Naive thymus-derived CD4-positive, alpha-beta T cell (primary cell): ENCODE measurements at regions not wholly inside any gene's neighbourhood (a gene's known extent, or its start where the extent isn't known, plus 50 kb on each side); places are given as distances from the start of the nearest gene placed in this dataset.

ENCODE experiments used
- ATAC-seq: fragments of 150-1000 bp; cut with Tn5 transposase; 2 replicates; pipeline ENCODE4 v1.10.0; 2021; ENCODE audit warnings: mild to moderate bottlenecking, moderate library complexity
- CTCF ChIA-PET: fragments of 350-600 bp; sonication (Branson Sonifier 250); formaldehyde crosslinking; loops from one replicate; lab custom pipeline; 2021; ENCODE audit warnings: antibody characterized with exemption; lab: Charles Lee
- POLR2A ChIA-PET: fragments of 350-600 bp; sonication (Branson Sonifier 250); formaldehyde crosslinking; loops from one replicate; lab custom pipeline; 2021; ENCODE audit warnings: antibody characterized with exemption, inconsistent platforms; lab: Charles Lee
- DNase-seq, 9 donors: peaks; one replicate each; pipeline versions ENCODE4 v3.0.0 to v3.0.0-alpha.2; 2020 to 2022; ENCODE audit warnings: mixed read lengths in 1 of 9
- H3K27ac ChIP-seq: one replicate; pipeline ENCODE4 v1.7.0; 2013; ENCODE audit warnings: mild to moderate bottlenecking, low read depth, low read length, moderate library complexity
- H3K27me3 ChIP-seq, 2 donors: one replicate each; pipeline ENCODE4 v1.7.0; 2013; ENCODE audit warnings: low read length in 2 of 2, mild to moderate bottlenecking in 2 of 2, moderate library complexity in 2 of 2; ENCODE audit not compliant: control insufficient read depth in 2 of 2, insufficient read depth in 2 of 2
- H3K36me3 ChIP-seq, 3 experiments: 1 replicate in 2 of 3; 2 replicates in 1 of 3; pipeline ENCODE4 v1.7.0; 2013; ENCODE audit warnings: low read length in 3 of 3, mild to moderate bottlenecking in 3 of 3, moderate library complexity in 1 of 3; ENCODE audit not compliant: insufficient read depth in 3 of 3, control insufficient read depth in 2 of 3
- H3K4me1 ChIP-seq, 2 donors: one replicate each; pipeline ENCODE4 v1.7.0; 2013; ENCODE audit warnings: low read length in 2 of 2, mild to moderate bottlenecking in 2 of 2, moderate library complexity in 1 of 2; ENCODE audit not compliant: control insufficient read depth in 2 of 2, insufficient read depth in 2 of 2
- H3K4me3 ChIP-seq: 2 replicates; pipeline ENCODE4 v1.7.0; 2013; ENCODE audit warnings: mild to moderate bottlenecking, low read length
- H3K9me3 ChIP-seq, 3 experiments: 1 replicate in 2 of 3; 2 replicates in 1 of 3; pipeline ENCODE4 v1.7.0; 2013; ENCODE audit warnings: low read length in 3 of 3; ENCODE audit not compliant: control insufficient read depth in 2 of 3
- H3K27ac Mint-ChIP-seq, 9 donors: one replicate each; pipeline ENCODE4 v1.8.0; 2020 to 2022; ENCODE audit warnings: mixed read lengths in 9 of 9, mild to moderate bottlenecking in 8 of 9, moderate library complexity in 5 of 9, inconsistent platforms in 2 of 9
- H3K27me3 Mint-ChIP-seq, 5 donors: one replicate each; pipeline ENCODE4 v1.8.0; 2021 to 2022; ENCODE audit warnings: mixed read lengths in 5 of 5, mild to moderate bottlenecking in 1 of 5
- H3K36me3 Mint-ChIP-seq, 5 donors: one replicate each; pipeline ENCODE4 v1.8.0; 2020 to 2022; ENCODE audit warnings: mixed read lengths in 5 of 5, mild to moderate bottlenecking in 3 of 5, inconsistent platforms in 1 of 5
- H3K4me1 Mint-ChIP-seq, 7 donors: one replicate each; pipeline ENCODE4 v1.8.0; 2020 to 2022; ENCODE audit warnings: mixed read lengths in 7 of 7, mild to moderate bottlenecking in 3 of 7, inconsistent platforms in 1 of 7
- H3K4me3 Mint-ChIP-seq, 10 donors: one replicate each; pipeline ENCODE4 v1.8.0; 2020 to 2022; ENCODE audit warnings: mild to moderate bottlenecking in 10 of 10, mixed read lengths in 10 of 10, moderate library complexity in 6 of 10, inconsistent platforms in 2 of 10
- H3K9me3 Mint-ChIP-seq, 11 donors: one replicate each; pipeline ENCODE4 v1.8.0; 2020 to 2022; ENCODE audit warnings: mixed read lengths in 11 of 11, mild to moderate bottlenecking in 4 of 11, inconsistent platforms in 1 of 11, moderate library complexity in 1 of 11
- intact Hi-C, 2 donors: fragments of 100-400 bp; cut with micrococcal nuclease; formaldehyde crosslinking; loops; one replicate each; pipeline ENCODE4 v1.15.1; 2023

GRCh38 chr4:146061610-146062334 lies 113.7 kb upstream of the LSM6 start:
- DNase-seq (no peak), ATAC-seq (no peak)
- Histone ChIP-seq H3K27me3 (no peaks in the 10 kb centered on the region), H3K4me1 (no peaks in the 10 kb centered on the region), H3K36me3 (no peaks in the 10 kb centered on the region), H3K27ac (no peak overlapping the region), H3K9me3 (no peaks in the 10 kb centered on the region), H3K4me3 (no peak overlapping the region)
- ChIA-PET CTCF (no interaction called here), POLR2A (no interaction called here)
- intact Hi-C loops = no loop called here
- peaks cover 5 to 32% (median 15%) of the 10 kb centered on the region in 5 donors for H3K27me3 Mint-ChIP-seq
- peaks cover 0 to 3% (median 0%) of the 10 kb centered on the region in 7 donors for H3K4me1 Mint-ChIP-seq
- H3K4me3 Mint-ChIP-seq = no peak overlapping the region
- H3K27ac Mint-ChIP-seq = no peak overlapping the region
- no peaks in the 10 kb centered on the region for H3K36me3 Mint-ChIP-seq
- peaks cover 0 to 3% (median 0%) of the 10 kb centered on the region in 11 donors for H3K9me3 Mint-ChIP-seq

- Histone ChIP-seq H3K4me1 (no peaks in the 10 kb centered on the region), H3K27ac (no peak overlapping the region), H3K9me3 (no peaks in the 10 kb centered on the region), H3K36me3 (no peaks in the 10 kb centered on the region), H3K4me3 (no peak overlapping the region), H3K27me3 (no peaks in the 10 kb centered on the region)
- Mint-ChIP-seq H3K36me3 (no peaks in the 10 kb centered on the region), H3K27ac (no peak overlapping the region), H3K4me3 (no peak overlapping the region), H3K4me1 (peaks cover 0 to 3% (median 0%) of the 10 kb centered on the region in 7 donors), H3K27me3 (peaks cover 5 to 35% (median 13%) of the 10 kb centered on the region in 5 donors), H3K9me3 (peaks cover 0 to 2% (median 0%) of the 10 kb centered on the region in 11 donors)
- ChIA-PET POLR2A (no interaction called here), CTCF (no interaction called here)
- DNase-seq = no peak
- ATAC-seq = peak; percentile 75
- intact Hi-C loops = no loop called here
Observed at GRCh38 chr4:146059865-146060264, 115.7 kb upstream of the LSM6 start.

- ChIA-PET CTCF (no interaction called here), POLR2A (no interaction called here)
- DNase-seq (no peak), ATAC-seq (peak; percentile 32)
- no peak overlapping the region for H3K4me3 ChIP-seq
- no peaks in the 10 kb centered on the region for H3K4me1 ChIP-seq
- no peaks in the 10 kb centered on the region for H3K36me3 ChIP-seq
- Mint-ChIP-seq H3K36me3 (peaks cover 0 to 2% (median 0%) of the 10 kb centered on the region in 5 donors), H3K27ac (no peak overlapping the region), H3K4me1 (peaks cover 0 to 6% (median 0%) of the 10 kb centered on the region in 7 donors), H3K4me3 (no peak overlapping the region), H3K27me3 (peaks cover 5 to 34% (median 13%) of the 10 kb centered on the region in 5 donors), H3K9me3 (peaks cover 0 to 2% (median 0%) of the 10 kb centered on the region in 11 donors)
- H3K9me3 ChIP-seq = no peaks in the 10 kb centered on the region
- H3K27ac ChIP-seq = no peak overlapping the region
- intact Hi-C loops = no loop called here
- no peaks in the 10 kb centered on the region for H3K27me3 ChIP-seq
Observed at GRCh38 chr4:146059151-146059550, 116.4 kb upstream of the LSM6 start.

GRCh38 chr4:146058531-146058930 lies 117.0 kb upstream of the LSM6 start:
- no peak overlapping the region for H3K27ac Mint-ChIP-seq
- CTCF ChIA-PET = no interaction called here
- peaks cover 4 to 28% (median 13%) of the 10 kb centered on the region in 5 donors for H3K27me3 Mint-ChIP-seq

GRCh38 chr4:146054676-146055075 lies 116.1 kb upstream of the ZNF827 start:
- Histone ChIP-seq H3K4me1 (no peaks in the 10 kb centered on the region), H3K9me3 (no peaks in the 10 kb centered on the region), H3K4me3 (no peak overlapping the region), H3K27me3 (no peaks in the 10 kb centered on the region), H3K27ac (no peak overlapping the region), H3K36me3 (no peaks in the 10 kb centered on the region)
- intact Hi-C loops = no loop called here
- DNase-seq (no peak), ATAC-seq (no peak)
- POLR2A ChIA-PET = no interaction called here
- H3K27me3 Mint-ChIP-seq = peaks cover 0 to 6% (median 0%) of the 10 kb centered on the region in 5 donors
- CTCF ChIA-PET = no interaction called here
- H3K4me3 Mint-ChIP-seq = no peak overlapping the region
- no peak overlapping the region for H3K27ac Mint-ChIP-seq
- peaks cover 0 to 2% (median 0%) of the 10 kb centered on the region in 5 donors for H3K36me3 Mint-ChIP-seq
- H3K9me3 Mint-ChIP-seq = no peaks in the 10 kb centered on the region
- peaks cover 0 to 10% (median 0%) of the 10 kb centered on the region in 7 donors for H3K4me1 Mint-ChIP-seq

More at GRCh38 chr4:146058531-146058930, 117.0 kb upstream of the LSM6 start:
- POLR2A ChIA-PET = no interaction called here
- Histone ChIP-seq H3K4me1 (no peaks in the 10 kb centered on the region), H3K4me3 (no peak overlapping the region), H3K27me3 (no peaks in the 10 kb centered on the region), H3K27ac (no peak overlapping the region), H3K36me3 (no peaks in the 10 kb centered on the region), H3K9me3 (no peaks in the 10 kb centered on the region)
- H3K4me1 Mint-ChIP-seq = peaks cover 0 to 10% (median 0%) of the 10 kb centered on the region in 7 donors
- H3K36me3 Mint-ChIP-seq = peaks cover 0 to 2% (median 0%) of the 10 kb centered on the region in 5 donors
- intact Hi-C loops = no loop called here
- H3K4me3 Mint-ChIP-seq = no peak overlapping the region
- no peak for ATAC-seq
- no peak for DNase-seq
- H3K9me3 Mint-ChIP-seq = peaks cover 0 to 2% (median 0%) of the 10 kb centered on the region in 11 donors

- Mint-ChIP-seq H3K4me3 (no peak overlapping the region), H3K9me3 (peaks cover 0 to 2% (median 0%) of the 10 kb centered on the region in 11 donors), H3K27me3 (peaks cover 0 to 6% (median under 1%) of the 10 kb centered on the region in 5 donors), H3K36me3 (peaks cover 0 to 2% (median 0%) of the 10 kb centered on the region in 5 donors), H3K27ac (no peak overlapping the region), H3K4me1 (peaks cover 0 to 10% (median 0%) of the 10 kb centered on the region in 7 donors)
- no peaks in the 10 kb centered on the region for H3K4me1 ChIP-seq
- DNase-seq (no peak), ATAC-seq (no peak)
- H3K4me3 ChIP-seq = no peak overlapping the region
- CTCF ChIA-PET = no interaction called here
- no peaks in the 10 kb centered on the region for H3K9me3 ChIP-seq
- no peak overlapping the region for H3K27ac ChIP-seq
- H3K27me3 ChIP-seq = no peaks in the 10 kb centered on the region
- POLR2A ChIA-PET = no interaction called here
- H3K36me3 ChIP-seq = no peaks in the 10 kb centered on the region
- intact Hi-C loops = no loop called here
Observed at GRCh38 chr4:146053891-146054290, 115.3 kb upstream of the ZNF827 start.
